Fibroblast of villous mesenchyme (primary cell): ENCODE measurements at regions not wholly inside any gene's neighbourhood (a gene's known extent, or its start where the extent isn't known, plus 50 kb on each side); places are given as distances from the start of the nearest gene placed in this dataset.

Experiments used
- DNase-seq: peaks from one replicate; pipeline ENCODE4 v3.0.0-alpha.2; 2010; ENCODE audit warnings: low read depth
- H3K4me3 ChIP-seq: 2 replicates; pipeline ENCODE4 v1.5.1; 2011; ENCODE audit warnings: low read depth, mild to moderate bottlenecking, low read length
- TF ChIP-seq, protein P1 (sequence below): IDR thresholded peaks from 2 replicates; pipeline ENCODE4 v1.5.1; 2012; ENCODE audit warnings: low read depth, mild to moderate bottlenecking, low read length; ENCODE audit not compliant: insufficient read depth

DNA sequence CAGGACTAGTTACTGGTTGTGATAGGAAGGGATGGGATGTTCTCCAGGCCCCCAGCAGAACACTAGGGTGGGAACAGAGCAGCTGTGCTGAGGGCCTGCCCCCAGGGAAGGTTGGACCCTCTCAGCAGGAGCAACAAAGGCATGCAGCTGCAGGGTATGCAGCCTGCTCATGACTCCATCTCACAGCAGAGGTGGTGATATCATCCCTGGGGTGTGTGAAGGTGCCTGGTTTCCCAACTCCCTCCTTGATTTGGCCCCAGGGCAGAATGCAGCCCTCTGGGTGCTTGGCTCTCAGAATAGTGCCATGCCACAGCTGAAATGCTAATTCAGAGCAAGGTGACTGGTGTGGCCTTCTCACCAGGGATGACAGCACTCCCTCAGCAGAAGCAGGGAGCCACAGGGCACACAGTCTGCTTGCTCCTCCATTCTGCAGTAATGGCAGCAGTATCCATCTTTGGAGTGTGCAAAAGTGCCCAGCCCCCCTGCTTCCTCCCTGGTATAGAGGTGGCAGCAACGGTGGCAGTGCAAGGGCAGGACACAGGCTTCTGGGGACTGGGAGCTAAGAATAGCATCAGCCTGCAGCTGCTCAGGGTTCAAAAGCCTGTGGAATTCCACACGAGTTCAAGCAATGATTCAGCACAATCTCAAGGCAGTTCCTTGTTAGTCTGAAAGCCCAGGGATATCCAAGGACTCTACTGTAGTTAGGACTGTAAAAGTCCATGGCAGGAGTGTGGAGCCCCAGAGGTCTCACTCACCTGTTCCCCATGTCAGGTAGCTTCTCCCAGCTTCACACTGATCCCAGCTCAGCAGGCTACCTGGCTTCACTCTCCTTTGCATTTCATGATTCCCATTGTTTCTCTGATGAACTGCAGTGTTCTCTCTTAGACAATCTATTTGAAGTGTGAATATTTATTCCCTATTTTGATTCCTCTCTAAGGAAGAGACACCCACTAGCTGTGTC, 298.1 kb upstream of the FOXG1 start:
- DNase-seq = no peak
- H3K4me3 ChIP-seq = no peak overlapping the region
- TF ChIP-seq, protein P1, sequence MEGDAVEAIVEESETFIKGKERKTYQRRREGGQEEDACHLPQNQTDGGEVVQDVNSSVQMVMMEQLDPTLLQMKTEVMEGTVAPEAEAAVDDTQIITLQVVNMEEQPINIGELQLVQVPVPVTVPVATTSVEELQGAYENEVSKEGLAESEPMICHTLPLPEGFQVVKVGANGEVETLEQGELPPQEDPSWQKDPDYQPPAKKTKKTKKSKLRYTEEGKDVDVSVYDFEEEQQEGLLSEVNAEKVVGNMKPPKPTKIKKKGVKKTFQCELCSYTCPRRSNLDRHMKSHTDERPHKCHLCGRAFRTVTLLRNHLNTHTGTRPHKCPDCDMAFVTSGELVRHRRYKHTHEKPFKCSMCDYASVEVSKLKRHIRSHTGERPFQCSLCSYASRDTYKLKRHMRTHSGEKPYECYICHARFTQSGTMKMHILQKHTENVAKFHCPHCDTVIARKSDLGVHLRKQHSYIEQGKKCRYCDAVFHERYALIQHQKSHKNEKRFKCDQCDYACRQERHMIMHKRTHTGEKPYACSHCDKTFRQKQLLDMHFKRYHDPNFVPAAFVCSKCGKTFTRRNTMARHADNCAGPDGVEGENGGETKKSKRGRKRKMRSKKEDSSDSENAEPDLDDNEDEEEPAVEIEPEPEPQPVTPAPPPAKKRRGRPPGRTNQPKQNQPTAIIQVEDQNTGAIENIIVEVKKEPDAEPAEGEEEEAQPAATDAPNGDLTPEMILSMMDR = no peak

DNA sequence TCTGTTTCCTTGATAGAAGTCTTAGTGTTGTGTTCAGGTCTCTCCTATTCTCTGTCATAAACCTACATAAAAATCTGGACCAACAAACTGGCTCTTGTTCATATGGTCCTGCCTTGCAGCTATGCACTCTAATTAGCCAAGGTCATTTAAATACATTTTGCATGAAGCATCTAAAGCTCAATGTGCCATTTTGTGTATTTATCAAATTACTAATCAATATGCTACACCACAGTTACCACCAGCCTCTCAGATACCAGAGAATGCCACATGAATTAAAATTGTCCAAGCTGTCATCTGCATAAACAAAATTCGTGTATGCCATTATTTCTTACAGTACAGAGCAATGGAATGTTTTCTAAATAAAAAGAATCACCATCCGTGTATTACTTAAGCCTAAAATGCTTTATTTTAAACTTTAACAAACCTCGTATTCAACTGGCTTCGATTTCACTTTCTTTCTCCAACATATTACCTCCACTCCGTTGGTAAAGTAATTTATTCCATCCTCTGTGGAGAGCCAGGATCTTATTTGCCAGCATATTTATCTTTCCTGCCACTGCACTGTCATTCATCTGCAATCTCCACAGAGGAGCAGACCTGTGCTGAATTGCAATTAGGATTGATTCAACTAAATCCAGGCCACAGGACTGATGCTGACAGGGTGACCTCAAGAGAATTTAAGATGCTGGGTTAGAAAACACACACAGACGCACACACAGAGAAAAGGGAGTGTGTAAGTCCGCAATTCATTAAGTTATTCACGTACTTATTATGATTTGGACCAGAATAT, 284.1 kb upstream of the FOXG1 start:
- DNase-seq = no peak
- no peak overlapping the region for H3K4me3 ChIP-seq
- TF ChIP-seq, protein P1 = no peak

DNA sequence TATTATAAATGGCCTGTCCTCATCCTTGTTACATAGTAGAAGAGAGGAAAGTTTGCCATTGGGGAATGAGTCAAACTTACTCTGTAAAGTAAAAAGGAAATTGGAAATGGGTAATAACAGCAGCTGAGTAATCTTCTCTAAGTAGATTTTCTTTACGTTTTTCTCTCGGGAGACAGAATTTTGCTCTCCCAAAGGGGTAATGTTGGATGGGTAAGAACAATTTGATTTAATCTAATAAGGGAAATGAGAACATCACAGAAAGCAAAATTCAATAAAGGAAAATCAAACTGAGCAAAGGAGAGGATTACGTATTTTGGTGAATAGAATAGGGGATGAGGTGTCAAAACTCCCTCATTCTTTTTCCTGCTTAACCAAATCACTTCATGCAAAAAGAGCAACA, 283.1 kb upstream of the FOXG1 start:
- no peak for DNase-seq
- no peak overlapping the region for H3K4me3 ChIP-seq
- TF ChIP-seq, protein P1 = no peak

DNA sequence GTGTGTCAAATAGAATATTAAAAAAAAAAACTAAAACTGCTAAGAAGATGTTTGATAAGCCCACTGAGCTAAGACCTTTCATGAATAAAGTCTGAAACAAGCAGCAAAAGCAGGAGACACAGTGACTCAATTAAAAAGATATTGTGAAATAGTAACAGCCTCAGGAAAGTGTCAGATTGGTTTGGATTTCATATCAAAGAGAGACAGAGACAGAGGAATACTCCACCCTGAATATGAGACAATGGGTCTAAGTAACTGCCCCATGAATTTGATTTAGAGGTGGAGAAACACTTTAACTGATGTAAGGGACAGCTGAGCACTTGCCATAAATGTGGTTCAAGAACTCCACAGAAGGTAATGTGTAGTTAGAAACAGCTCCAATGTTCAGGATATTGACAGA, 277.9 kb upstream of the FOXG1 start:
- DNase-seq = no peak
- TF ChIP-seq, protein P1 = no peak
- H3K4me3 ChIP-seq = no peak overlapping the region

DNA sequence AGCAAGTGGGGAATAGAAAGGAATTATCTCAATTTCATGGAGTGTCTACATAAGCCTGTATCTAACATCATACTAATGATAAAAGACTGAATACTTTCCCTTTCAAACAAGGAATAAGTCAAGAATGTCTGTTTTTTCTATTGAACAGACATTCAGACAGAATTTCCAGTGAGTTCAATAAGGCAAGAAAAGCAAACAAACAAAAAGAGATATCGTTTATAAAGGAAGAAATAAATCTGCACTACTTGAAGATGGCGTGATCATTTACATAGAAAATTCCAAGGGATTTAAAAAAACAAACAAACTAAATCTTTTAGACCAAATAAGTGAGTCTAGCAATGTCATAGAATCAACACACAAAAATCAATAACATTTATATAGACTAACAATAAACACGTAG, 273.1 kb upstream of the FOXG1 start:
- DNase-seq = no peak
- TF ChIP-seq, protein P1 = no peak
- H3K4me3 ChIP-seq = no peak overlapping the region

DNA sequence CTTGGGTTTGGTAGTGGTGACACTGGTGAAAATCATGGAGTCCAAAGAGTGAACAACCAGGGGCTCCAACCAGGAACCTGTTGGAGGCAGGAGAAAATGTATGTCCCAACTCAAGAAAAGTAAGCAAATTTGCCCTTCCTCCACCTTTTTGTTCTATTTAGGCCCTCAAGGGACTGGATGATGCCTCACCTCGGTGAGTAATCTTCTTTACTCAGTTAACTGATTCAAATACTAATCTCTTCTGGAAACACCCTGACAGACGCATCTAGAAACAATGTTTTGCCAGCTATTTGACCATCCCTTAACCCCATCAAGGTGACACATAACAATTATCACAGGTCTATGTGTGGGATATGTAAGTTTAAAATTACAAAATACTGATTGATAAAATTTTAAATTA, 272.4 kb upstream of the FOXG1 start:
- no peak overlapping the region for H3K4me3 ChIP-seq
- no peak for DNase-seq
- TF ChIP-seq, protein P1 = no peak
